PC-9 (cell line): ENCODE measurements at regions not wholly inside any gene's neighbourhood (a gene's known extent, or its start where the extent isn't known, plus 50 kb on each side); places are given as distances from the start of the nearest gene placed in this dataset.

Experiments used
- BruUV-seq: library from RNA; stranded (reverse); fragments of 400-500 nt; replicated peaks from 2 replicates; lab custom pipeline; 2021; lab: Mats Ljungman, UMichigan
- CTCF ChIA-PET: fragments of 300-600 bp; sonication (Branson Sonifier 250); formaldehyde crosslinking; loops from one replicate; lab custom pipeline; 2022; ENCODE audit warnings: antibody characterized with exemption; lab: Charles Lee
- POLR2A ChIA-PET: fragments of 300-600 bp; sonication (Branson Sonifier 250); formaldehyde crosslinking; loops from one replicate; lab custom pipeline; 2022; ENCODE audit warnings: antibody characterized with exemption; ENCODE audit not compliant: unreplicated experiment; lab: Charles Lee
- DNase-seq, 2 experiments: peaks; one replicate each; pipeline versions ENCODE4 v3.0.0 to v3.0.0-alpha.2; 2015 to 2022; ENCODE audit warnings: mixed read lengths in 1 of 2
- H2AFZ ChIP-seq: fragments of 200-600 bp; sonication (generic); 2 replicates; pipeline ENCODE4 v1.8.1; 2017; ENCODE audit warnings: antibody characterized with exemption
- H3F3A ChIP-seq: fragments of 200-600 bp; sonication (generic); 2 replicates; pipeline ENCODE4 v1.8.1; 2017; ENCODE audit warnings: antibody characterized with exemption, mild to moderate bottlenecking, low read depth; ENCODE audit not compliant: insufficient read depth
- H3K27ac ChIP-seq: fragments of 200-600 bp; sonication (generic); 2 replicates; pipeline ENCODE4 v1.6.1; 2016; ENCODE audit warnings: mixed run types
- H3K27me3 ChIP-seq: fragments of 200-600 bp; sonication (generic); 2 replicates; pipeline ENCODE4 v1.6.1; 2016; ENCODE audit warnings: low read depth, mixed run types; ENCODE audit not compliant: insufficient read depth
- H3K36me3 ChIP-seq: fragments of 200-600 bp; sonication (generic); 2 replicates; pipeline ENCODE4 v1.6.1; 2016; ENCODE audit warnings: low read depth, mixed run types
- H3K4me1 ChIP-seq: fragments of 200-600 bp; sonication (generic); replicated peaks from 2 replicates; pipeline ENCODE4 v1.6.1; 2016; ENCODE audit warnings: mixed run types; ENCODE audit not compliant: insufficient read depth
- H3K4me2 ChIP-seq: fragments of 200-600 bp; sonication (generic); 2 replicates; pipeline ENCODE4 v1.6.1; 2017; ENCODE audit warnings: mixed run types
- H3K4me3 ChIP-seq: fragments of 200-600 bp; sonication (generic); 2 replicates; pipeline ENCODE4 v1.6.1; 2016; ENCODE audit warnings: mixed run types
- H3K79me2 ChIP-seq: fragments of 200-600 bp; sonication (generic); 2 replicates; pipeline ENCODE4 v1.6.1; 2017; ENCODE audit warnings: low read depth, mixed run types
- H3K9me2 ChIP-seq: fragments of 200-600 bp; sonication (generic); 2 replicates; pipeline ENCODE4 v1.8.1; 2017; ENCODE audit warnings: mild to moderate bottlenecking; ENCODE audit not compliant: insufficient read depth
- H3K9me3 ChIP-seq: fragments of 200-600 bp; sonication (generic); 2 replicates; pipeline ENCODE4 v1.8.1; 2016; ENCODE audit warnings: low read depth; ENCODE audit not compliant: insufficient read depth
- H4K20me1 ChIP-seq: fragments of 200-600 bp; sonication (generic); 2 replicates; pipeline ENCODE4 v1.8.1; 2017; ENCODE audit not compliant: insufficient read depth
- CTCF ChIP-seq: fragments of 200-600 bp; sonication (generic); conservative IDR thresholded peaks from 2 replicates; pipeline ENCODE4 v1.6.1; 2017; ENCODE audit warnings: mixed run types, antibody characterized with exemption, mild to moderate bottlenecking, moderate library complexity
- EZH2 ChIP-seq: fragments of 200-600 bp; sonication (generic); IDR thresholded peaks from 2 replicates; pipeline ENCODE4 v1.8.0; 2017; ENCODE audit warnings: antibody characterized with exemption, low read depth
- intact Hi-C: fragments of 100-400 bp; cut with micrococcal nuclease; formaldehyde crosslinking; loops from one replicate; pipeline ENCODE4 v1.10.0; 2022; ENCODE audit not compliant: unreplicated experiment

GRCh38 chr13:39818953-39819352 lies 163.5 kb downstream of the COG6 start:
- no peak overlapping the region for H2AFZ ChIP-seq
- H3F3A ChIP-seq = no peaks in the 10 kb centered on the region
- H3K9me3 ChIP-seq = no peaks in the 10 kb centered on the region
- BruUV-seq = no TSS peak
- H3K4me3 ChIP-seq = no peak overlapping the region
- H3K79me2 ChIP-seq = no peaks in the 10 kb centered on the region
- no peak for TF ChIP-seq CTCF
- no peak for TF ChIP-seq EZH2
- H3K36me3 ChIP-seq = no peaks in the 10 kb centered on the region
- H3K27me3 ChIP-seq = no peaks in the 10 kb centered on the region
- no peak overlapping the region for H3K4me2 ChIP-seq
- intact Hi-C loops = no loop called here
- no peak overlapping the region for H3K27ac ChIP-seq
- no peaks in the 10 kb centered on the region for H3K4me1 ChIP-seq
- DNase-seq = no peak
- ChIA-PET CTCF (no interaction called here), POLR2A (no interaction called here)
- H3K9me2 ChIP-seq = no peaks in the 10 kb centered on the region
- no peaks in the 10 kb centered on the region for H4K20me1 ChIP-seq

GRCh38 chr13:39820606-39821005 lies 165.1 kb downstream of the COG6 start:
- H3K27ac ChIP-seq = no peak overlapping the region
- CTCF ChIA-PET = no interaction called here
- H3K4me1 ChIP-seq = no peaks in the 10 kb centered on the region
- no peak overlapping the region for H3K4me2 ChIP-seq
- H3K9me3 ChIP-seq = no peaks in the 10 kb centered on the region
- H3K36me3 ChIP-seq = no peaks in the 10 kb centered on the region
- H3K27me3 ChIP-seq = no peaks in the 10 kb centered on the region
- BruUV-seq = no TSS peak
- no peak for TF ChIP-seq CTCF
- TF ChIP-seq EZH2 = no peak
- H2AFZ ChIP-seq = no peak overlapping the region
- POLR2A ChIA-PET = no interaction called here
- no peaks in the 10 kb centered on the region for H4K20me1 ChIP-seq
- intact Hi-C loops = no loop called here
- no peak overlapping the region for H3K4me3 ChIP-seq
- H3F3A ChIP-seq = no peaks in the 10 kb centered on the region
- H3K79me2 ChIP-seq = no peaks in the 10 kb centered on the region
- DNase-seq = no peak
- H3K9me2 ChIP-seq = no peaks in the 10 kb centered on the region

GRCh38 chr13:39821977-39822376 lies 166.5 kb downstream of the COG6 start:
- Histone ChIP-seq H2AFZ (no peak overlapping the region), H4K20me1 (no peaks in the 10 kb centered on the region), H3K27me3 (no peaks in the 10 kb centered on the region), H3K4me1 (no peaks in the 10 kb centered on the region), H3K4me3 (no peak overlapping the region), H3K27ac (no peak overlapping the region), H3K79me2 (no peaks in the 10 kb centered on the region), H3K36me3 (no peaks in the 10 kb centered on the region), H3K4me2 (no peak overlapping the region), H3K9me2 (no peaks in the 10 kb centered on the region), H3K9me3 (no peaks in the 10 kb centered on the region), H3F3A (no peaks in the 10 kb centered on the region)
- TF ChIP-seq CTCF (no peak), EZH2 (no peak)
- ChIA-PET CTCF (no interaction called here), POLR2A (no interaction called here)
- intact Hi-C loops = no loop called here
- BruUV-seq = no TSS peak
- no peak for DNase-seq
